ENCODE measurements at regions not wholly inside any gene's neighbourhood (a gene's known extent, or its start where the extent isn't known, plus 50 kb on each side); places are given as distances from the start of the nearest gene placed in this dataset.

DNA sequence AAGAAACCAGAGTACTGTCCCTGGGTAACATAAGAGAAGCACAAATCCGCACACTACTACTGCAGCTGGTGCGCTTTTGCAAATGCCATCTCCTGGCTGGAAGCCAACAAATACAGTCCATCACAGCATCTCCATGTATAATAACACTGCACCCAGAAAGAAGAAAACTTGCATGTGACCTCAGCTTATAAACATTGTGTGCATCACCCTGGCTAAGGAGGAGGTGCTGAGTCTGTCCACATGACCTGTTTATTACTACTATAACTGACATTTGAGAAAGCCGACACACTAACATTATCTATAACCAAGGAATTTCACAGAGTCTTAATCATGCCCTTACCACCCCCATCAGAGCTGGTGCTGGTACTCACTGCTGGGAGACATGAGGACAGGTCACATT lies 516.8 kb downstream of the CFAP47 start:
- DNase-seq, result no peak

DNA sequence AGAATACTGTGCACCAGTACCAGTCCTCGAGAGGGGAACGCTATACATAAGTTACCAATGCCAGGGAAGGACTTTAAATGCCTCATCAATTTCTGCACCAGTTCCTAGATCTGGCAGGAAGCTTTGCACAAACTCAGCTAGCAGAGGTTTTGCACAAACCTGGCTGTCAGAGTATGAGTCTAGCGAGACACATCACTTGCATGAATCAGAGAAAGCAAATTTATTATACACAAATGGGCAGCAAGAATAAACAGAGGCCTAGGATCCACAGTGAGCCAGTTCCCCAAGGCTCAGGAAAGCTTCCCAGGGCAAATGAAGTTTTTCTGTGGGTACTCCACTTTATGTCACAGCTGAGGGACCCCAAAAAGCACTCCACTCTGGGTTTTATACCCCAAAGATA lies 523.5 kb downstream of the CFAP47 start:
- DNase-seq, result no peak

DNA sequence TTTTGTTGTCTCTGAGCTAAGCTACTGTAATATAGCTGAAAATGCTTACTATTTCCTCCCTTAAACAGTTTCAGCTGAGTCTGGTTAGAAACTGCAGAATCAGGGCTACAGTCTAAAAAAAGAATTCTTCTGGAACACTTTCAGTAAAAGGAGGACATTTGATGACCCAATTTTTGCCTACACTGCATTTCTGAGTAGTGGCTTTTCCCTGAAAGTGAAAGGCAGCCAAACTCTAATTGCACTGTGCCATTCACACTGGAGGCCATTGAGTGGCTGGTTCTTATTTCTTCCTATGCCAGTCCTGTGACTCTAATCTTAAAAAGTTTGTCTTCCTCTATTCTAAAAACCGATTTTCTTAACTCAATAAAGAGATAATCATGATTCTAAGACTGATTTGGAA lies 526.0 kb downstream of the CFAP47 start:
- DNase-seq, result no peak

DNA sequence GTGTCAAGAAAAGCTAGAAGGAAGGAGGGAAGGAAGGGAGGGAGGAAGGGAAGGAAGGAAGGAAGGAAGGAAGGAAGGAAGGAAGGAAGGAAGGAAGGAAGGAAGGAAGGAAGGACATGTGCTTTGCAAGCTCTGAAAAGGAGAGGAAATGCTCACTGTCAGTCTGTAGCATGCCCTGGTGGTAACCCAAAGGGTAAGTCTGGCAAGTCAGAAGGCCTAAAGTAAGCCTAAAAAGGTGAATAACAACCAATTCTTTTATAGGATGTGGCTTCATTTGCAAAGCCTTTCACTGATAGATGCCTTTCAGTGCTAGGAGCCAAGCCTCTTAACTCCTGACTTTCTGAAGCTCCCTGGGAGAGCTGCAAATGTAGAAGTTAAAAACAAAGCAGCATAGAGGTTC lies 542.6 kb downstream of the CFAP47 start:
- no peak for DNase-seq

DNA sequence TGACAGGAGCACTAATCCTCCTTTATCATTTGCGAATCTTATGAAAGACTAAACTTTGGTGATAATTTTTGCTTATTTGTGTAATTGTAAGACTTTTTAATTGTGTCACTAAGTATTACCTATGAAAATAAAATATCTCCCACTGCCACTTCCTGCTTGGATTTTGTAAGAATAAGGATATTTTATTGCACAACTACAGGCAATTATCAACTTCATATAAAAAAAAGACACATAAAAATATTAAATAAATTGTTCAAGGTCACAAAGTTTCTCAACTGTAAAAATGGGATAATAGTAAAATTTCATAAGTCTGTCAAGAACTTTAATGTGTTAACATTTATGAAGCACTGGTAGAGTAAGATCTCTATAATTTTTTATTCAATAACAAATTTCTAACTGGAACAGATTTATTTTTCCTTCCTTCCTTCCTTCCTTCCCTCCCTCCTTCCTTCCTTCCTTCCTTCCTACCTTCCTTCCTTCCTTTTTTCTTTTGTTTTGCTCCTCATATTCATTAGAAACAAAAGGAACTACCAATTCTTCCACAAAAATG lies 527.6 kb upstream of the FAM47C start:
- DNase-seq, result no peak

DNA sequence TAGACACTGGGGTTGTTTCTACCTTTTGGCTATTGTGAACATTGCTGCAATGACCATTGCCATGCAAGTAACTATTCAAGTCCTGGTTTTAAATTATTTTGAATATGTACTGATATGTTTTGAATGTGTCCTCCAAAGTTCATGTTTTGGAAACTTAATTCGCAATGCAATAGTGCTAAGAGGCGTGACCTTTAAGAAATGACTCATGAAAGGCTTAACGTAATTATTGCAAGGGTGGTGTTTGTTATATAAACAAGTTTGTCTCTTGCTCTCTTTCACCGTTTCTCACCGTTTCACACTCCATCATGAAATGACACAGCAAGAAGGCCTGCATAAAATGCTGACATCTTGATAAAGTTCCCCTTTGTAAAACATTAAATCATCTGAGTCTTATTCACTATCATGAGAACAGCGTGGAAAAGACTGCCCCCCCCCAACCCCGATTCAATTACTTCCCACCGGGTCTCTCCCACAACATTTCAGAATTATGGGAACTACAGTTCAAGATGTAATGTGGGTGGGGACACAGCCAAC lies 506.9 kb upstream of the FAM47C start:
- no peak for DNase-seq

DNA sequence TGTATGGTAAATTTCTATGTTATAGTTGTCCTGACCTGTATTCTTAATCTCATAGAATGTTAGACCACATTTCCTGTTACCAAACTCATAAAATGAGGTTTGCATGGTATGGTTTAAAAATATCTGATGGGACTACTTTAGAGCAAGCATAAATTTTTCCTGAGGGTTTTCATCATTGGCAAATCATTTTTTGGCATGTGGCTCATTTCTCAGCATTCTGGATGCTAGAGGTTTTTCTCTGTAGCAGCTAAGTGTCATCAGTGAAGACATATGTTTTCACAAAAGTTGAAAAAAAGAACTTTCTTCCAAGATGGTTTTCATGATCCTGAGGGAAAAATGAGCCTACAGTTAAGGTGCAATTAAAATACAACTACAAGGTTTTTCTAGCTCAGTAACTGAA lies 503.5 kb upstream of the FAM47C start:
- no peak for DNase-seq

DNA sequence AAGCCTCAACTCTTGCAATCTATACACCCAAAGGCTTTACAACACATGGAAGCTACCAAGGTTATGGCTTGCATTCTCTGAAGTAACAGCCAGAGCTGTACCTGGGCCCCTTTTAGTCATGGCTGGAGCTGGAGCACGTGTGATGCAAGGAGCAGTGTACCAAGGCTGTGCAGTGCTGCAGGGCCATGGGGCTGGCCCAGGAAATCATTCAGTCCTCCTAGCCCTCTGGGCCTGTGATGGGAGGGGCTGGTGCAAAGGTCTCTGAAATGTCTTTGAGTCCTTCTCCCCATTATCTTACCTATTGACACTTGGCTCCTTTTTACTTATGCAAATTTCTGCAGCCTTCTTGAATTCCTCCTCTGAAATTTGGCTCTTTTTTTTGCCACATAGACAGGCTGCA lies 500.1 kb upstream of the FAM47C start:
- no peak for DNase-seq

DNA sequence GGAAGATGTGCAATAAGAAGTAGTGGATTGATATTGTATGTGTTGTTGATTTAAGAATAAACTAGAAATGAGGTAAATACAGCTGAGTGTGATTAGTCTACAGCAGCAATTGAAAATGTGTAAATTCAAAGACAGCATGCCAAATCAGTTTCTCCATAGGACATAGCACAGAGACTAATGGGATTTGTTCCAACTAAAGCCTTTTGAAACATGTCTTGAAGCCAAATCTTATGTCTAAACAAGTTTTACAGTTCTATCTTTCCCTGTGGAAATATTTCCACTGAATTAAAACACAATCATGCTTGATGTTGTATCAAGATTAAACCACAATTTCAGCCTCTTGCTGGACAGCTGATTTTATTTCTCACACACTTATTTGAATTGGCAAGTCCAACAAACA lies 497.4 kb upstream of the FAM47C start:
- DNase-seq, result no peak

DNA sequence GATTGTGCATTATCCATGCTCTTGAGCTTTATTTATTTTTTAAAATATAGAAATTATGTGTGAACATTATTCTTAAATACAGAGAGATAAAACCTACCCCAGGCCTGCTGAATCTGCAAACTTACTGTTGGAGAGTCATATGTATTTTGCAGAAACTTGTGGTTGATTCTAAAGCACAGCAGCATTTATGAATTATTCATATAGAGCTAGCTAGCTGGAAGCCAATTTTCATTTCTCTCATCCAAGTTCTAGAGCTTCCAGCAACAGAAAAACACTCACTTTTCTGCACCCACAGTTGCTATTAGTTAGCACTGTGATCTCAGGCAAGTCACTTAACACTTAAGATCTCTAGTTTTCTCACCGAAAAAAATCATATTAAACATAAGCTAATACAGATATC lies 479.5 kb upstream of the FAM47C start:
- no peak for DNase-seq

DNA sequence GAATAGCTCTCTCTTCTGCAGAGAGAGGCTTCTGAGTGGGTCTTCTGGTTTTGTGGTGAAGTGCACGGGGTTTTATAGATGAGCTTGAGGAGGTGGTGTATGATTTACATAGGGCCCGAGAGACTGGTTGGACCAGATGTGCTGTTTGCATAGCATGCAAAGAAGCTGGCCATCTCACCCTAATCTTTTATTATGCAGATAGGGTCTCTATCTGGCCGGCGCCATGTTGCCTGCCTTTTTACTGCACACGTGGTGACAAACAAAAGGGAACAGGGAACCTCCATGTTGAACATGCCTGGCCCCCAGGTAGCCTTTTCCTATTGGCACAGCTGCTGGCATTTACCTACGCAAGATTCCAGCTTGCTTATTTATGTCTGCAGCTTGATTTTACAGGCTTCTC lies 473.3 kb upstream of the FAM47C start:
- DNase-seq, result no peak

DNA sequence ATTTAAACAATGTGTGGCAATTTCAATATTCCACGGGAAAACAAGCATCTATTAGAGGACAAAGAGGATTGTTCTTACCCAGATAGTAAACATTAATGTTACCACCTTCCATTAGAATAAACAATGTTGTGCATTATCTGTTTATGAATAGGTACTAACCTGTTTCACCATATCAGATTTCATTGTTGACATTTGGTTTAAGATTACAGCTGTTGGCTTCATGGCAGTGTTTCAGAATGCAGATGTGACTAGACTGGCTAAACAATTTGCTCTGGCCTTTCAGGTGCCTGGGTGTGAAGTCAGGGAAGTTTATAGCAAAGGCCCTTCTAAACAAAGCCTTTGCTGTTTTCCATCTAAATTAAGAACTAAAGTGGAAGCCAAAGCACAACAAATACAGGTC lies 464.7 kb upstream of the FAM47C start:
- no peak for DNase-seq

DNA sequence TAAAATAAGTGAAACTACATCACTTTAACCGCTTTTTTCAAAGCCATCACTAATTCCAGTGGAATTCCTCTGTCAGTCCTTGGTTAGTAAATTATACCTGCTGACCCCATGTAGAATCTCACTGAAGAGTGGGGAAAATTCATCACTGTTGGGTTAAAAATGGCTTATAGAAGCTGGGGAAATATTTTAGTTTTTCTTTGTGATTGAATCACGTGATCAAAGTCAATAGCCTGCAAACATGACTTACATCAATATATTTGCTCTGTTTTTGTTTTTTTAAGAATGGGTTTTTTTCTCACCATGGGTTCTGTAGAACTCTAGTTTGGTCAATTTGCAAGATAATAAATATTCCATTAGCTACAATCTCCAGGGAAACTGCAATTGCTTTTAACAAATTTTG lies 445.2 kb upstream of the FAM47C start:
- DNase-seq, result no peak

DNA sequence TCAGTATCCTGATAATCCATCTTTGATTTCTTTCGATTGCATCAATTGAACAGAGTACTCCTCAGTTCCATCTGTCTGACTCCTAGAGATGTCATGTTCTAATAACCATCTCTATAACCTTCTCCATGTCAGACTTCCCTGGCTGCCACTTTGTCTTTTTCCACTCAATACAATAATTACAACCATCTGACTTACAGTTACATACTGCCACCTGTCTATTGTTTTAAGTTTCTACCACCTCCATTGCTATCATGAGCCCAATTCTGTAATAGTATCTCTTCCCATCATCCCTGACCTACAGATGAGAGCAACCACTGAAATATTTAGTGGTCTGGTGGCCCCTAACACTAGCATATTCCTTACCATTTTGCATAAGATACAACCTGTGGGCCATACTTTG lies 439.2 kb upstream of the FAM47C start:
- no peak for DNase-seq

DNA sequence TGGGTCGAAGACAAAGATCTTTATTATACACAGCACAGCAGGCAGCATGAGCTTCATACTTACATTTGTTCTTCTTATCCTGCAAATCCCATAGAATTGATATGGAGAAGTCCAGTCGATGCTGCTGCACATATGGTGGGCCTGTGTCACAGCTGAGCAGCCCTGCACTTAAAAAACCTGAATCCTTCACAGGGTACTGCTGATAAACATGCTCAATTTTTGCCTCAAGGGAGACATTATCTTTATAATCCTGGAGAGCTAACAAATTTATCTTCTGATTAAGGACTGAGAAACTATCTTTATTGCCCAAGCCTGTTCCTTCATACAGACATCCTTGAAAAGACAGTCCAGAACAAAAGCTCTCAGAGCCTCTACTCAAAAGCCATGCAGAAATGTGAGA lies 434.4 kb upstream of the FAM47C start:
- no peak for DNase-seq

DNA sequence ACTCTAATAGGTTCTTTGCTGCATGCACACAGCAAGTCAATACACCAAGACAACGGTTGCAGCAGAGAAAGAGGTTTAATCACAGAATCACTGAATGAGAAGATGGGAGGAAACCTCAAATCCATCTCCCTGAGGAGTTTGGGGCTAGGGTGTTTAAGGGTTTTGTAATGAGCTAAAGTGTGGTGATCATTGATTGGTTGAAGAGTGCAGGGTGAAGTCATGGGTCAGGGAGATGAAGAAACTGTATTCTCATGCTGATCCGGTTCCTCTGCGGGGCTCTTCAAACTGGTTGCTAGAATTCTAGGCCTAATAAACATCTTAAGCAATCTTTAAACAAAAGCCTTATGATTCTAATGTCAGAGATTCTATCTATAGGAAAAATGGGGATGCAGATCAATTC lies 432.5 kb upstream of the FAM47C start:
- no peak for DNase-seq

DNA sequence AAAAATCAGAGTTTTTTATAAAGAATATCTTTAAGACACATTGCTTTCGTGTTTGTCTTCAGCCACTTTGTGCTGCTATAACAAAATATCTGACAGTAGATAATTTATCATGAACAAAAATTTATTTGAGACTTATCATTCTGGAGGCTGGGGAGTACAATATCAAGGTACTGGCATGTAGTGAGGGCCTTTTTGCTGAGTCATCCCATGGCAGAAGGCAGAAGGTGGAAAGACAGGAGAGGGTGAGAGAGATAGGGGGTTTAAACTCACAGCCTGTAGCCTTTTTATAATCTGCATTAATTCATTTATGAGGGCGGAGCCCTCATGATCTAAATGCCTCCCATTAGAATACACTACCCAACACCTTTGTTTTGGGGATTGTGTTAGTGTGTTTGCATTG lies 431.2 kb upstream of the FAM47C start:
- DNase-seq, result no peak

DNA sequence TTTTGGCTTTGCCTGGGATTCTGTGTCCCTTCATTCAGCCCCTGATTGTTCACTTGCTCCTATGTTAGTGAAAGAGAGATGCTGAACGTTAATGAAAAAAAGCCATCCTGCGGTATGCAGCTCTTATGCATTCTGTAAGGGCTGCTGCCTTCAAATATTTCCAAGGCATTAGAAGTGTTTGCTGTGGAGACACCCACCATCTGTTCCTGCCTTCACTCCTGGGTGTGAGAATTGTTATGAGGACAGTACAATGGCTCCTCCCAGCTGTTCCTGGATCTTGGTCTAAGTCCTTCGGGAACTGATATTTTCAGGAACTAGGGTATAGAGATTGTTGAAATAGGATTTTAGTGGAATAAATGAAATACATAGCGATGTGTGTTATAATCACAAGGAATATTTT lies 427.1 kb upstream of the FAM47C start:
- no peak for DNase-seq

DNA sequence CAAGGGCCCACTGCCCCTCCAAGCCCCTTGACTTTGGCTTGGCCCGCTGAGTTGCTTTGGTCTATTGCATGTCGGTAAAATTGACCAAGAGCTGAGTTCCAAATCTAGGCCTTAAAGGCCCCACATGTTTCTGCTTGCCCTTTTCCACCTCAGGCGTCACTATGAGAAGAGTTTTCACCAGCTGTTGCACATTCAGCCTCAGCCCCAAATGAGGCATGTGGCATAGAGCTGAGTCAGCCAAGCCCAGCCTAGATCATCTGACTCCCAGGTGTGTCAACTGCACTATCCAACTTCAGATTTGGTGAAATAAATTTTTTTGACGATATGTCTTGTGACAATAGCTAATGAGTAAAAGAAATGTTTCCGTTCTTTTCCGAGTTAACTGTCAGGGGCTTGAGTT lies 424.5 kb upstream of the FAM47C start:
- no peak for DNase-seq

DNA sequence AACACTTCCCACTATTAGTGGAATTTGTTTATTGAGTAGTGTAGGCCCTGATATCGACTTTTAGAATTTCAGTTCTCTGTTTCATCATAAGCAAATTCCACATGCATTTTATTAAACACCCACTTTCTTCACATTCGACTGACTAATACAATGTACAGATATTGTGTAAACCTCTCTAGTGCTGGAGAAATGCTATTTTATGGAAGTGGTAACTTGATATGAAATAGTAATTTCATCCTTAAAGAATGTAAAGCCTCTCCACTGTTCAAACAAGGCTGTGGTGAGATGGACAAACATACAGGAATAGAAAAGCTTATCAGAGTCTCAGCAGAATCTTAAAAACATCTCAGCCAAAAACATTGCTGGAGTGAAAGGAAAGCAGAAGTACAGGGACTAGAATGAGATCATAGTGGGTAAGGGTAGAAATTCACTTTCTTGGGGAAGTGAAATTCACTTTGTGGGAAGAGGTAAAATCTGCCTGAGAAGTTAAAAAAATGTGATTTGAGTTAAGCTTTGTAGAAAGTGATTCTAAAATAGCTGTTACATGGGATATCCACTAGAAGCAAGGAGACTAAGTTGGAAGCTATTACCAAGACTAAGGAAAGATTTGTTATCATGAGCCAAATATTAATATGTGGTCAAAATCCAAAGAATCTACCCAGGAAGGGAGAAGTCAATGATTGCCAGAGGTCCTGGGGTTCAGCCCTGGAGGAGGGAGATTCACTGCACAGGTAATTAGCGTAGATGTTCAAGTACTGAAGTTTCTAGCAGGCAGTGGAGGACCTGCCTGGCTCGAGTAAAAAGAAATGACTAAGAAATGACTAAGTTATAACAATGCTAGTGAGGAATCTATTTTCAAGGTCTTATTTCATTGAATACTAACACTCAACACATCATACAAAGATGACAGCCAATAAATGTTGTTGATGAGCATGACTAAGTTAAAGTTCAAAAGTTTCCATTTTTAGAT lies 398.3 kb upstream of the FAM47C start:
- no peak for DNase-seq

DNA sequence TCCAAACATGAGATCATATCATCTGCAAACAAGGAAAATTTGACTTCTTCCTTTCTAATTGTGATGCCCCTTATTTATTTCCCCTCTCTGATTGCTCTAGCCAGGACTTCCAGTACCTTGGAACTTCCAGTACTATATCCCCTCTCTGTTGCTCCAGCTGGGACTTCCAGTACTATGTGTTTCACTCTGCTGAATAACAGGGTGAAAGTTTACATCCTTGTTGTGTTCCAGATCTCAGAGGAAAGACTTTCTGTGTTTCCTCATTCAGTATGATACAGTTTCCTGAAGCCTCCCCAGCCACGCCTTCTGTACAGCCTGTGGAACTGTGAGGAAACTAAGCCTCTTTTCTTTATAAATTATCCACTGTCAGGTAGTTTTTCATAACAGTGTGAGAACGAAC lies 381.3 kb upstream of the FAM47C start:
- DNase-seq, result no peak

DNA sequence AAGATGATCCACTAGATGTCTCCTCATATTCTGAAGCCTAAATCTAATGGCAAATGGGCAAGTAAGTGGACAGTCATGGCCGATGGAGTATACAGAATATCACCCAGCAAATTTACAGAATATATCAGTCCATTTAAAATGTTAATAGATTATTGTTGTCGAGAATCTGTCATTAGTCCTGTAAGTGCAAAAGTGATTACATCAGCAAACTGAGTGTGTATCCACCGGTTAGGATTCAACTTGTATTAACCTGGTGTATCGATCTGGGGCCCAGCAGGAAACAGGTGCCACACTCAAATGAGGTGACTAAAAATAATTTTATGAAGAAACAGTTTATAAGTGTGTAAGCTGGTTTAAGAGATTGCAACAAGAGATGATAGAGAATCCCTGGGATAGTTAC lies 367.9 kb upstream of the FAM47C start:
- DNase-seq, result no peak

DNA sequence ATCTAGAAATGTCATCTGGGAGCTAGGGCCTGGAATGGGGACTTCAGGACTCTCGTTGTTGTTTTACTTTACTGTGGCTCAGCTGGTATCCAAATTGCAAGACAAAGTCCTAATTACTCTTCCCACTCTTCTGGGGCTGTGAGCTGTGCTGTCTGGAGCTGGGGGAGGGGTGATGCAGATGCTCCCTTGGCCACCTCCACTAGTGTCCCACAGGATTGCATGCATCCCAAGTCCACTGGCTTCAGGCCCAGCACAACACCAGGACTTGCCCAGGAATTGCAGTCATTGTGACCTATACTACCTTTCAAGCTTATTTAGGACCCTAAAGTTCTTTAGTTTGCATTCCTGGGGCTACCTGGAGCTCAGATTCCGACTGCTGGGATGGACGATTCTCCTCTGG lies 366.1 kb upstream of the FAM47C start:
- no peak for DNase-seq

DNA sequence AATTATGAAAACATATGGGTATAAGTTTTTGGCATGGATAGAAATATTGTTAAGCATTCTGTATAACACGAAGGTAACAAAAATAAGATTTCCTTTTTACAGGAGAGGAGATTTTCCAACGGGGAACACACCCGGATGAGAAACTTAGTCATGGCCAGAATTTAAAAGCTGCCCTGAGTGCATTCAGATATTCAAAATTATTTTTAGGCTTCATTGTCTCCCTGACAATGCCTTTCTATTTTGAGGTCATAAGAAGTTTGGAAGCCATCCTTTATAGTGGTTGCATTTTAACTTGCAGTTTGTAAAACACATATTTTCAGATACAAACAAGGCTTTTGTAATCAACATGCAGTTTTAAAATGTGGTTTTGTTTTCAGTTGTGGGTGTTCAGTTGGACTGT lies 357.5 kb upstream of the FAM47C start:
- DNase-seq, result no peak

DNA sequence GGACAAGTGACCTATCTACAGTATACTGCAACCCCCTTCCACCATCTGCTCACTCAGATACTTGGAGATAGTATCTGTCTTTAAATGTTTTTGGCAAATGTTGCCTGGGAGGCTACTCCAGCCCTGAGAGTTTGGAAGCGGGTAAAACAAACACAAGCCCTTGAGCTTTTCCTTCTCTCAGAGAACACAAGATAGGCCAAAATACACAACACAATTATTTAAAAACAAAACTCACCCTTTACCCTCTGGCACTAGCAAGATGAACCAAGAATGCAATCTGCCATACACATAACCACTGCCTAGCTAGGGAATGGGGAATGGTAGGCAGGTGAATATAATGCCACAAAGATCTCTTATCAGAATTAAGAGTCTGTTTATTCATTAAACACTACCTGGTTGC lies 324.7 kb upstream of the FAM47C start:
- no peak for DNase-seq

Data from amniotic stem cell (primary cell).